HCT116 (cell line): ENCODE measurements at regions not wholly inside any gene's neighbourhood (a gene's known extent, or its start where the extent isn't known, plus 50 kb on each side); places are given as distances from the start of the nearest gene placed in this dataset.

ENCODE experiments used
- EZH2 ChIP-seq: fragments of 200-600 bp; sonication (generic); IDR thresholded peaks from 2 replicates; pipeline ENCODE4 v1.6.1; 2017; ENCODE audit warnings: antibody characterized with exemption, mixed run types
- POLR2AphosphoS5 ChIP-seq: IDR thresholded peaks from 2 replicates; pipeline ENCODE4 v1.6.1; 2011; ENCODE audit warnings: mild to moderate bottlenecking, low read depth, low read length, moderate library complexity
- TF ChIP-seq, protein P1 (sequence below), 3 experiments: fragments of 200-600 bp in 1 of 3; sonication (generic) in 1 of 3; IDR thresholded peaks in 2 of 3; conservative IDR thresholded peaks in 1 of 3; 2 replicates each; pipeline ENCODE4 v1.5.1; 2012 to 2017; ENCODE audit warnings: low read depth in 2 of 3, low read length in 2 of 3, antibody characterized with exemption in 1 of 3, borderline replicate concordance in 1 of 3, control low read depth in 1 of 3, mild to moderate bottlenecking in 1 of 3, mixed read lengths in 1 of 3, mixed run types in 1 of 3, moderate library complexity in 1 of 3; ENCODE audit not compliant: insufficient read depth in 1 of 3

DNA sequence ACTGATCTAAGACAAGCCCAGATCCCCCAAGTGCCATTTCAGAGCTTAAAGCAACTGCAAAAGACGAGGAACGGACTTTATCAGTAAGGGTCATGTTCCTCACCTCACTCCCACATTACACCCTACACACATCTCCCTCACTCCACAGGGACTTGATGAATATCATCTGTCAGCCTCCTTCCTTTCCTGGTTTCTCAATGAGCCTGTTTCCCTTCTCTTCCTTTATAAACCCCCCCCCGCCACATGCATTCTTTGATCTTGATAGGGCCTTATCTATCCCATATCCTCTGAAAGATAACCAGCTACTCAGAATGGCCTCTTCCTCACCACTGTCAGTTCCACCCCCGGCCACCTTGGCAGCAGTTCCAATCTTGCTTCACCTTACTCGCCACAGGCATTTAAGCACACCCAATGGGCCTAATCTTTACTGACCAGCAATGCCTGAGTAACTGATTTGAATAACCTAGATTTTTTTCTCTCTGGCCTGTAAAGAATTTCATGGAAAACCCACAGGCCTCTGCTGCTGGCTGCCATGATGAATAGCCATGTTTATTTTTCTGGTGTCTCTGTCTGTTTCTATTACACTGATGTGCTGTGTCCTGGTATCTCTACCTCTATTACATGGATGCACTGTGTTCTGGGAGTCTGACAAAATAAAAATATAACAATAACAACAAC lies 138.7 kb downstream of the PHLDA1 start:
- TF ChIP-seq POLR2AphosphoS5 = no peak
- TF ChIP-seq, protein P1, sequence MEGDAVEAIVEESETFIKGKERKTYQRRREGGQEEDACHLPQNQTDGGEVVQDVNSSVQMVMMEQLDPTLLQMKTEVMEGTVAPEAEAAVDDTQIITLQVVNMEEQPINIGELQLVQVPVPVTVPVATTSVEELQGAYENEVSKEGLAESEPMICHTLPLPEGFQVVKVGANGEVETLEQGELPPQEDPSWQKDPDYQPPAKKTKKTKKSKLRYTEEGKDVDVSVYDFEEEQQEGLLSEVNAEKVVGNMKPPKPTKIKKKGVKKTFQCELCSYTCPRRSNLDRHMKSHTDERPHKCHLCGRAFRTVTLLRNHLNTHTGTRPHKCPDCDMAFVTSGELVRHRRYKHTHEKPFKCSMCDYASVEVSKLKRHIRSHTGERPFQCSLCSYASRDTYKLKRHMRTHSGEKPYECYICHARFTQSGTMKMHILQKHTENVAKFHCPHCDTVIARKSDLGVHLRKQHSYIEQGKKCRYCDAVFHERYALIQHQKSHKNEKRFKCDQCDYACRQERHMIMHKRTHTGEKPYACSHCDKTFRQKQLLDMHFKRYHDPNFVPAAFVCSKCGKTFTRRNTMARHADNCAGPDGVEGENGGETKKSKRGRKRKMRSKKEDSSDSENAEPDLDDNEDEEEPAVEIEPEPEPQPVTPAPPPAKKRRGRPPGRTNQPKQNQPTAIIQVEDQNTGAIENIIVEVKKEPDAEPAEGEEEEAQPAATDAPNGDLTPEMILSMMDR (IDR thresholded peaks at IDR 0.05 in 2 of 3, conservative IDR thresholded peaks at IDR 0.05 in 1 of 3; ENCODE audit: borderline replicate concordance in 1 of 3, insufficient read depth in 1 of 3, low read depth in 2 of 3, low read length in 2 of 3) = no peak
- no peak for TF ChIP-seq EZH2
